ENCODE measurements at regions not wholly inside any gene's neighbourhood (a gene's known extent, or its start where the extent isn't known, plus 50 kb on each side); places are given as distances from the start of the nearest gene placed in this dataset.
"Not testable (repeated sequence)": the region's sequence is repeated elsewhere in the genome, so short reads cannot be mapped to it uniquely, and the experiment has no call there.

DNA sequence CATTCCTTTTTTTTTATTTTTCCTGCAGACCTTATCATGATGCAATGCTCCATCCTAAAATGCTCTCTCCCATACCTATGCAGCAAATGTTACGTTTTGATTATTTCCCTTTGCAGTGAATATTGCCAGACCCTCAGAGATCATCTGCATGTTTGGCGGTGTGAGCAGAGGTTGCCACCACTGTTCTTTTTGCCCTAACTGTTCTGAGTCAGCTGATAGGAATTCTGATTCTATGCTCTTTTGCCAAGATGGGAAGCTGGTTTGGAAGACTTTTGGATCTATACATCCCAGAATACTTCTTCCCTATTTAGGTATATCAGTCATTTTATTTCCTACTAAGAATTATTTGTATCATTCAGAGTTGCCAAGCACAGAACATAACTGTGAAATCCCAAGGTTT, 130.5 kb downstream of the KLF6 start:
- H3K9ac ChIP-seq: no peak overlapping the region
- no peak overlapping the region for H3K4me2 ChIP-seq
- no peaks in the 10 kb centered on the region for H3K36me3 ChIP-seq
- no peaks in the 10 kb centered on the region for H3K9me3 ChIP-seq
- H3K4me1 ChIP-seq: peaks cover 30% of the 10 kb centered on the region
- no peaks in the 10 kb centered on the region for H3K27me3 ChIP-seq
- no peak for TF ChIP-seq Cebpa-rat (IDR thresholded peaks at IDR 0.05)
- H3K27ac ChIP-seq: no peak overlapping the region
- no peaks in the 10 kb centered on the region for H4K20me1 ChIP-seq
- H3K4me3 ChIP-seq: no peak overlapping the region

DNA sequence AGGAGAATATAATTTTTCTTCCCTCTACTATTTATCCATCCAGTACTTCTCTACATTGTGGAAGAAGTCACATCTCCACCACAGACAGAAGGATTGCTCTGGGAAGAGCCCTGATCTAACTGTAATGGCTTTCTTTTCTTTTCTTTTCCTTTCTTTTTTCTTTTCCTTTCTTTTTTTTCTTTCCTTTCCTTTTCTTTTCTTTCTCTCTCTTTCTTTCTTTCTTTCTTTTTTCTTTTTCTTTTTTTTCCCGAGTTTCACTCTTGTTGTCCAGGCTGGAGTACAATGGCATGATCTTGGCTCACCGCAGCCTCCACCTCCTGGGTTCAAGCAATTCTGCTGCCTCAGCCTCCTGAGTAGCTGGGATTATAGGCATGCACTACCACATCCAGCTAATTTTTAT, 131.7 kb downstream of the KLF6 start:
- not testable (repeated sequence) for H3K27ac ChIP-seq, H3K9ac ChIP-seq, H4K20me1 ChIP-seq, H3K27me3 ChIP-seq, H3K4me3 ChIP-seq, H3K9me3 ChIP-seq, H3K36me3 ChIP-seq
- peaks cover 27% of the 10 kb centered on the region for H3K4me1 ChIP-seq
- peak overlapping the region; percentile 33 for H3K4me2 ChIP-seq

DNA sequence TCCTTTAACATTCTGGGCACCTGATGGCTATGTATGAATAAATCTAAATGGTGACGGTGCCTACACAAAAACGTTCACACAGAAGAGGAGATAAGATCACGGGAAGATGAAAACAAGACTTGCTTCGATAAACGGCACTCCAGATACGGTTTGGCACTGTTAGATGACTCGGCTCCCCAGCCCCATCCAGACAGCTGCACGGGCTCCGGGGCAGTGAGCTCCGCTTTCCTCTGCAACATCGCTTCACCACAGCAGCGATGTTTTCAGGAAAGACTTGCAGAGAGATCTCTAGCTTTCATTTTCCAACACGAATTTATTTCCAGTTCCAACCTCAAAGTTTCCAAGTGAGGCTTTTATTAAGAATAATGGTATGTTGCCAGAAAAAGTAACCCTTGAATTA, 132.1 kb downstream of the KLF6 start:
- Histone ChIP-seq H3K36me3 (no peaks in the 10 kb centered on the region), H3K4me2 (peak overlapping the region; percentile 33), H4K20me1 (no peaks in the 10 kb centered on the region), H3K9me3 (no peaks in the 10 kb centered on the region), H3K9ac (no peak overlapping the region), H3K4me3 (no peak overlapping the region), H3K27ac (no peak overlapping the region), H3K4me1 (peaks cover 24% of the 10 kb centered on the region), H3K27me3 (no peaks in the 10 kb centered on the region)
- no peak for TF ChIP-seq Cebpa-rat (IDR thresholded peaks at IDR 0.05)

DNA sequence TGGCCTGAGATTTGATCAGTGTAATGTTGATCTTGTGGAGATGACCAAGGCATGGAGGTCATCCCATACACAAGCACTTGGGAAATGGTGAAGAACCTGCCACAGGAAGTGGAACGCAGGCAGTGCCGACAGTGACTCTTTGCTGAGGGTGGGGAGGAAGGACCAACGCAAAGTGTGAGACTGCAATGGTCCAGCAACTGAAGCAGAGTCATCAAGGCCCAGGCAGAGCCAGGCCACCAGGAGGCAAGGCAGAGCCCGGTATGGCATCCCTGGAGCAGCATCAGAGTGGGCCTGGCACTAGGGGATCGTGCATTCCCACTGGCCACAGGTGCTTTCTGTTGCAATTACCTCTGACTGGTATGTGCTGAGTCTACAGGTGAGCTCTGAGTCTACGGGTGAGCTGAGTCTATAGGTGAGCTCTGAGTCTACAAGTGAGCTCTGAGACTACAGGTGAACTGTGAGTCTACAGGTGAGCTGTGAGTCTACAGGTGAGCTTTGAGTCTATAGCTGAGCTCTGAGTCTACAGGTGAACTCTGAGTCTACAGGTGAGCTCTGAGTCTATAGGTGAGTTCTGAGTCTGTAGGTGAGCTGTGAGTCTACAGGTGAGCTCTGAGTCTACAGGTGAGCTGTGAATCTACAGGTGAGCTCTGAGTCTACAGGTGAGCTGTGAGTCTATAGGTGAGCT, 132.9 kb downstream of the KLF6 start:
- H3K4me2 ChIP-seq: no peak overlapping the region
- no peak overlapping the region for H3K9ac ChIP-seq
- H4K20me1 ChIP-seq: no peaks in the 10 kb centered on the region
- no peaks in the 10 kb centered on the region for H3K27me3 ChIP-seq
- H3K27ac ChIP-seq: no peak overlapping the region
- TF ChIP-seq Cebpa-rat (IDR thresholded peaks at IDR 0.05): no peak
- H3K9me3 ChIP-seq: no peaks in the 10 kb centered on the region
- H3K4me1 ChIP-seq: peaks cover 24% of the 10 kb centered on the region
- H3K4me3 ChIP-seq: no peak overlapping the region
- H3K36me3 ChIP-seq: no peaks in the 10 kb centered on the region

DNA sequence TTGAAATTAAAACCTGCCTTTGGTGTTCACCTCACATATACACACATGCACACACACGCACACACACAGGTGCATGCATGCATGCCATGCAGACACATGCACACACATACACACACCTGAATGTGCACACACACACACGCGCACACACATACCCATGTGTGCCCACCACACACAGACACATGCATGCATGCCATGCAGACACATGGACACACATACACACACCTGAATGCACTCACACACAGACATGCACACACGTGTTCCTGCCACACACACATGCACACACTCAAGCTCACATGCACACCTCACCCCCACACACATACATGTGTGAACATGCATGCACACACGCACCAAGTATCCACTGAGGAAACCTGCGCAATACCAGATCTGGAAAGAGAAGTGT, 136.4 kb downstream of the KLF6 start:
- Histone ChIP-seq H3K36me3 (no peaks in the 10 kb centered on the region), H3K9ac (no peak overlapping the region), H3K4me3 (no peak overlapping the region), H3K4me1 (peaks cover 5% of the 10 kb centered on the region; the same call in 1 of the 2 replicates), H4K20me1 (no peaks in the 10 kb centered on the region), H3K9me3 (peaks cover 13% of the 10 kb centered on the region; the same call in 1 of the 2 replicates), H3K4me2 (no peak overlapping the region), H3K27me3 (no peaks in the 10 kb centered on the region), H3K27ac (no peak overlapping the region)
- no peak for TF ChIP-seq Cebpa-rat (IDR thresholded peaks at IDR 0.05)

DNA sequence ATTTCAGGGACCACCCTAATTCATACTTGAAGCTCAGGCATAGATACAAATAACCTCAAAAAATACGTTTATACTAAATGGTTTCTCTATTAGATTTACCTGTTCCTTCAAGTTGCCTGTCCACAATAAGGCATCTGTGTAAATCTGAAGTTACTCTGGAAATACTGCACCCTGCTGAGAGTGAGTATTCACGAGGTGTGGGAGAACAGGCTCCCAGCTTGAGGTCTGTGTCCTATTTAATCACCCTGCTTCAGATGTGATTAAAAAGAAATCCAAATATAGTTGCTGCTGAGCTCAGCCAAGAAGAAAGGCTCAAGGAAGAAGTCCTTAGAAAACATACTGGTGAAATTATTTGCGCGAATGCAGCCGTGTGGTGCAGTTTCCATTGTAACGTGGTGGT, 136.8 kb downstream of the KLF6 start:
- Histone ChIP-seq H3K36me3 (no peaks in the 10 kb centered on the region), H3K9me3 (peaks cover 15% of the 10 kb centered on the region), H3K4me2 (no peak overlapping the region), H3K4me1 (peaks cover 4% of the 10 kb centered on the region; the same call in 1 of the 2 replicates), H4K20me1 (no peaks in the 10 kb centered on the region), H3K4me3 (no peak overlapping the region), H3K27ac (no peak overlapping the region), H3K9ac (no peak overlapping the region), H3K27me3 (no peaks in the 10 kb centered on the region)
- TF ChIP-seq Cebpa-rat (IDR thresholded peaks at IDR 0.05): no peak

DNA sequence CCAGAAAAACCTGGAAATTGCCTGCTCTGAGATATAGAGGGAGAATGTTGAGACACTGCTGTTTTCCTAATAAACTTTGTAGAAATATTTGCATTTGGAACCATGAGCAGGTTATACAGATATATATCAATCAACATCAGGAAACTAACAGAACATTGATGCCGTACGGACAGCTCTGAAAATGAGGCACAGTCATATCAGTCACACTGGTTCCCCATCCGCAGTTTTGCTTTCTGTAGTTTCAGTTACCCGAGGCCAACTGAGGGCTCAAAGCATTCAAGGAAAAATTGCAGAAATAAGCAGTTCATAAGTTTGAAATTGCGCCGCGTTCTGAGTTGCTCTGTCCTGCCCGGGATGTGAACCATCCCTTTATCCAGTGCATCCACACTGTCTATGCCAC, 137.9 kb downstream of the KLF6 start:
- no peaks in the 10 kb centered on the region for H3K27me3 ChIP-seq
- H4K20me1 ChIP-seq: no peaks in the 10 kb centered on the region
- H3K4me3 ChIP-seq: no peak overlapping the region
- no peaks in the 10 kb centered on the region for H3K36me3 ChIP-seq
- TF ChIP-seq Cebpa-rat (IDR thresholded peaks at IDR 0.05): no peak
- H3K4me1 ChIP-seq: no peaks in the 10 kb centered on the region
- H3K9me3 ChIP-seq: peaks cover 26% of the 10 kb centered on the region
- no peak overlapping the region for H3K9ac ChIP-seq
- no peak overlapping the region for H3K27ac ChIP-seq
- H3K4me2 ChIP-seq: no peak overlapping the region

DNA sequence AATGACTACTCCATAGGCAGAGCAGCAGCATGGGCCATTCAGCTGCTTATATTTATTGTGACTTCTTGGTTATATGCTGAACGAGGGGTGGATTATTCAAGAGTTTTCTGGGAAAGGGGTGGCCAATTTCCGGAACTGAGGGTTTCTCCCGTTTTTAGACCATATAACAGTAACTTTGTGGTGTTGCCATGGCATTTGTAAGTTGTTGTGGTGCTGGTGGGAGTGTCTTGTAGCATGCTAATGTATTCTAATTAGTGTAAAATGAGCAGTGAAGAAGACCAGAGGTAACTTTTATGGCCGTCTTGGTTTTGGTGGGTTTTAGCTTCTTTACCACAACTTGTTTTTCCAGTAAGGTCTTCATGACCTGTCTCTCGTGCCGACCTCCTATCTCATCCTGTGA, 139.6 kb downstream of the KLF6 start:
- no peak overlapping the region for H3K9ac ChIP-seq
- H3K27ac ChIP-seq: no peak overlapping the region
- no peak overlapping the region for H3K4me3 ChIP-seq
- no peaks in the 10 kb centered on the region for H3K27me3 ChIP-seq
- peaks cover 9% of the 10 kb centered on the region; the same call in 1 of the 2 replicates for H3K4me1 ChIP-seq
- H3K9me3 ChIP-seq: peaks cover 35% of the 10 kb centered on the region
- no peaks in the 10 kb centered on the region for H3K36me3 ChIP-seq
- no peaks in the 10 kb centered on the region for H4K20me1 ChIP-seq
- no peak overlapping the region for H3K4me2 ChIP-seq
- no peak for TF ChIP-seq Cebpa-rat (IDR thresholded peaks at IDR 0.05)

DNA sequence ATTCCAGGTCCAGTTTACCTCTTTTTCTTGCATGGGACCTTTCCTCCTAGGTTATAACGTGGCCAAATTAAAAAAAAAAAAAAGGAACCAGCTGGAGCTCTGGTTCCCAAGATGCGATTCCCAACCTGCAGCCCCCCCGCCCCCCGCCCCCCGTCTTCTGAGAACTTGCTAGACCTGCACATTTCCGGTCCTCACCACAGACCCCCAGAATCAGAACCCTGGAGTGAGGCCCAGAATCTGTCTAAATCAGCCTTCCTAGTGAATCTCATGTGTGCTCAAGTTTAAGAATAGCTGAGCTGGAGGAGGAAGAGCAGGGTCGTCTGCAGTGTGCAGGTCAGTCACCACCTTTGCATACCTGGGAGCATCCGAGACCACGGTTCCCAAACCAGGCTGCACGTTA, 144.2 kb downstream of the KLF6 start:
- Histone ChIP-seq H3K27me3 (no peaks in the 10 kb centered on the region), H3K4me2 (peak overlapping the region; percentile 16; the same call in 1 of the 2 replicates), H3K27ac (no peak overlapping the region), H3K9ac (no peak overlapping the region), H3K4me3 (no peak overlapping the region), H3K9me3 (peaks cover 35% of the 10 kb centered on the region), H4K20me1 (no peaks in the 10 kb centered on the region), H3K36me3 (no peaks in the 10 kb centered on the region), H3K4me1 (peaks cover 54% of the 10 kb centered on the region)
- no peak for TF ChIP-seq Cebpa-rat (IDR thresholded peaks at IDR 0.05)

DNA sequence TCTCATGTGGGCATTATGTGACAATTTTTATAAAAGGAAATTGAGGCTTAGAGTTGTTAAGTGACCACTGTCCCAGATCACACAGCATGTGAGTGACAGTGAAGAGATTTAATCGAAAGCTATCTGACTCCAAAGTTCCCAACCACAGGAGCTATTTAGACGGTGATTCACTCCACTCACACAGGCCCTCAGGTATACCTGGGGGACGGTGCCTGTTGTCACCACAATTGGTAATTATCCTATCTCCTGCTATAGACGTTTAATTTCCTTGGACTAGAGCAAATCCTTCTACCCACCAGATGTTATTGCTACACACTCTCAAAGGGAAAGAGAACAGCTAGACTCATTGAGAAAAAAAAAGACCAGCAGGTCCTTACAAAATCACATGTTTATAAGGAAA, 145.5 kb downstream of the KLF6 start:
- no peak overlapping the region for H3K4me3 ChIP-seq
- H3K36me3 ChIP-seq: no peaks in the 10 kb centered on the region
- no peak overlapping the region for H3K27ac ChIP-seq
- H3K9me3 ChIP-seq: peaks cover 35% of the 10 kb centered on the region
- H3K4me2 ChIP-seq: peak overlapping the region; percentile 75
- H3K4me1 ChIP-seq: peaks cover 62% of the 10 kb centered on the region
- H3K9ac ChIP-seq: no peak overlapping the region
- TF ChIP-seq Cebpa-rat (IDR thresholded peaks at IDR 0.05): no peak
- H3K27me3 ChIP-seq: no peaks in the 10 kb centered on the region
- H4K20me1 ChIP-seq: no peaks in the 10 kb centered on the region
